HG03135 (cell line): ENCODE measurements at regions not wholly inside any gene's neighbourhood (a gene's known extent, or its start where the extent isn't known, plus 50 kb on each side); places are given as distances from the start of the nearest gene placed in this dataset.

ENCODE experiments used
- ATAC-seq: cut with Tn5 transposase; IDR thresholded peaks from one replicate; pipeline ENCODE4 v1.9.1; 2021; ENCODE audit warnings: mild to moderate bottlenecking, moderate library complexity; ENCODE audit not compliant: unreplicated experiment

GRCh38 chr16:86181526-86181925 lies 282.6 kb downstream of the IRF8 start:
- no peak for ATAC-seq

GRCh38 chr16:86184185-86184584 lies 285.2 kb downstream of the IRF8 start:
- ATAC-seq: no peak

- ATAC-seq: no peak
Measured at GRCh38 chr16:86185089-86185488, 286.1 kb downstream of the IRF8 start.

GRCh38 chr16:86186313-86186712 lies 287.4 kb downstream of the IRF8 start:
- no peak for ATAC-seq

DNA sequence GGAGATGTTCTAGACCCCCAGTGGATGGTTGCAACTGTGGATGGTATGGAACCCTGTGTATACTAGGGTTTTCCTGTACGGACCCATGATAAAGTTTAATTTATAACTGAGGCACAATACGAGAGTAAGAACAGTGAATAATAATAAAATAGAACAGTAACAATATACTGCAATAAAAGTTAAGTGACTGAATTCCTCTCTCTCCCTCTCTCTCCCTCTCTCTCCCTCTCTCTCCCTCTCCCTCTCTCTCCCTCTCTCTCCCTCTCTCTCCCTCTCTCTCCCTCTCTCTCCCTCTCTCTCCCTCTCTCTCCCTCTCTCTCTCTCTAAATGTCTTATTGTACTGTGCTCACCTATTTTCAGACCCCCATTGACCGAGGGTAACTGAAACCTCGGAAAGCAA lies 291.0 kb downstream of the IRF8 start:
- no peak for ATAC-seq

- ATAC-seq: no peak
Measured at GRCh38 chr16:86191663-86192062, 292.7 kb downstream of the IRF8 start.

DNA sequence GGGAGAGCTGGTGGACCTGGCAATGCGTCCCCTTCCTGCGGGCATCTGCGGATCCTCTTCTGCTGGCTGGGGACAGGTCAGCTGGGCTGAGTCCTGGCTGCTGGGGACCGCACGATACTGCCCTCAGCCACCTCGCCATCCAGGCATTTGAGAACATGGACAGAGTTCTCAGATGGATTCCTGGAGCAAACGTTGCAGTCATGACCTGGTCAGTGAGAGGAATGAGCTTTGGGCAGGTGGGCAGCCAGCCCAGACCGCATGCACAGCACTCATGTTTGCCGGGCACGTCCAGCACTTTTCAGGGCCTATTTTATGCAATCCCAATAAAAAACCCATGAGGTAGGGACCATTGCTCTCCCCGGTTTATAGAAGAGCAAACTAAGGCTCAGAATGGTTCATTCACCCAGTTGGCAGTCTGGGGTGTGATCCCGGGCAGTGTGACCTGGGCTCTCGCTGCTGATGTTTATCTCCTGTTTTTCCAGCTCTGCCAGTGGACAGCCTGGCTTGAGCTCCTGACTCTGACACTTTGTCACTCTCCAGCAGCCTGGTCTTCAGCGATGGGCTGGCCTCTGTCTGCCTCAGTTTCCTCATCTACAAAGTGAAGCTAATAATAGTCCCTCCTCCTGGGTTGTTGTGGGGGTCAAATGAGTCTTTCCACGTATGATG lies 294.7 kb downstream of the IRF8 start:
- no peak for ATAC-seq

GRCh38 chr16:86195863-86196630 lies 297.1 kb downstream of the IRF8 start:
- no peak for ATAC-seq

GRCh38 chr16:86196687-86197391 lies 297.9 kb downstream of the IRF8 start:
- ATAC-seq: no peak

- no peak for ATAC-seq
Measured at GRCh38 chr16:86198206-86199118, 299.5 kb downstream of the IRF8 start.

DNA sequence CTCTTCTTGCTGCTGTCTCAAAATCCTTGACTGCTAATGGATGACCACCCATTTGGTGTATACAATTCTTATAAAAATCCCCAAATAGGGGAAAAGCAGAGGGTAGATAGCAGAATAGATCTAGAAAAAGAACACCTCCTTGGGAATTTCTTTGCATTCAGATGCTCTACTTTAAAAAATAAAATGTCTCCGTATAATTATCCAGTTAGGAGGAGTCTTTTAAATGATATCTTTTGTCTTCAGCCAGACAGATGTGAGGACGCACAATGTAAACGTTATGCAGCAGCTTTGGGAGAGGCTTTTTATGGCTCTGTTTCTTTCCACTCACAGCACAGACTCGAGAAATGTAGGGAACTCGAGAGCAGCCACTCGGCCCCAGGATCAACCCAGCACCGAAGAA lies 300.2 kb downstream of the IRF8 start:
- no peak for ATAC-seq

DNA sequence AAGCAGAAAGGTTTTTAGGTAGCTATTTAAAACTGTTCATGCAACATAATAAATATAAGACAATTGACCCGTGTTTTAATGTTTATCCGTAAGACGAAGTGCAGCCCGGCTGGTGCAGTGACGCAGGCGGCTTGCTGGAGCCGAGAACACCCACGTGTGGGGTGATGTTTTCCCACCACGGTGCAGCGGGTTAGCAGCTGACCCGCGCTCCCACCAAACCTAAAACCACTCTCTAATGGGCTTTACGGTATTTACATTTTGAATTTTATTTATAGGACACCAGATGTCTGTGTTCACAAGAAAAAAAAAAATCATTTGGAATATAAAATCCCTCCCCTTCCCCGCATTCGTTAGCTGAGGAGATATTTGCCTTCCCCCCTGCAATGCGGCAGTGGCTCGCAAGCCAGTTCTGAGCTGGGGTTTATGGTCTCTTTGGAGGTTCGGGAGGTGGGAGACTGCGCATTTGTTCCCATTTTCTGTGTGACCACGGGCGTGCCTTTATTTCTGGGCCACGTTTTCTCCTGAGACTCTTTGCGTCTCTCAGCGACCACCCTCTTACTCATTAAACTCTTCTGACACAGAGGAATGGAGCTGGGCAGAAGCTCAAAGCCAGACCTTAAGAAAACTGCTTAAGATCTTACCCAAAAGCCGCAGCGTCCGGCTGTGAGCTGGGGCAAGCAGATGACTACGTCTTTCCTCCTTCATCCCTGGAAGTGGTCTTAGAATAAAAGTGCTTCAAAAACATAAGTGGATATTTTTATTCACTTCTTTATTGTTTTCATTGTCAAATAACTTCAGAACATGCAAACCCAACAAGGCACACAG lies 301.1 kb downstream of the IRF8 start:
- ATAC-seq: no peak

- no peak for ATAC-seq
Measured at GRCh38 chr16:86200722-86201121, 301.8 kb downstream of the IRF8 start.

GRCh38 chr16:86201746-86202145 lies 302.8 kb downstream of the IRF8 start:
- no peak for ATAC-seq

DNA sequence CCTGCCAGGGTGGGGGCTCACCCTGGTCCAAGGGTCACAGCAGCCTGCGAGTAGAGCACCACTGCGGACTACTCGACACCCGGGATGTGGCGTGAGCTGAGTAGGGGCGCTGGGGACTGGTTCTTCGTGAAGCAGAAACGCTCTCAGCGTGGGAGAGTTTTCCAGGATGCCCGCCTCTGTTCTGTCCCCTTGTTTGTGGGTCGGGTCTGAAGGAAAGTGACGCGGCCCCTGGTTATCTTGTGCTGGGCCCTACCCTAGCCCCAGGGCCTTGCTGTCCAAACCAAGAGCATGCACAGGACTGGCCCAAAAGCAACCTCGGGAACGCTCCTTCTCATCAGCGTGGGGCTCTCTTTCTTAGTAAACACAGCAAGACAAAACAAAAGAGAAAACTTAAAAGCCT lies 303.3 kb downstream of the IRF8 start:
- ATAC-seq: no peak

DNA sequence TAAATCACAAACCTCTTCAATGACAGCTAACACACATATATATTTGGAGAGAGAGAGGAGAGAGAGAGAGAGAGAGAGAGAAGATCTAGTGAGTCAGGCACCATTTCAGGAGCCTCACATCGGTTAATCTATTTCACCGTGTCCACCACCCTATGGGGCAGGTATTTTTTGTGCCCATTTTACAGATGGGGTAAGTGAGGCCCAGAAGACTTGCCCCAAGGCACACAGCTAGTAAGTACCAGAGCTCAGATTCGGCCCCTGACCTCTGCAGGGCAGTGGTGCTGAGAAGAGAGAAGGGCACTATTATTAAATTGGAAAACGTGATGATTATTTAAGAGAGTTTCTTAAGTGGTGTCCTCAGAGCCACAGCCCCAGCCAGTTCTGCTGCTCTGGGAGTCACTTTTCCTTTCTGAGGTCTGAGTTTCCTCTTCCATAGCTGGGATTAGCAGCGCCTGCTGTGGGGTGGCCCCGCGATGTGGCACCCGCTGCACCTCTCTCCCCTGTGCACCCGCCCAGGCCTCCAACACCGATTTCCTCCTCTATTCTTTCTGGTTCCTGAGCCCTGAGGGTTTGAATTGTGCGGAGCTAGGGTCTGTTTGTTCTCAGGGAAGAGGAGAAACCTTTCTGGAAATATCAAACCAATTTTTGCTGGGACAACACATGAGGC lies 303.9 kb downstream of the IRF8 start:
- ATAC-seq: no peak

DNA sequence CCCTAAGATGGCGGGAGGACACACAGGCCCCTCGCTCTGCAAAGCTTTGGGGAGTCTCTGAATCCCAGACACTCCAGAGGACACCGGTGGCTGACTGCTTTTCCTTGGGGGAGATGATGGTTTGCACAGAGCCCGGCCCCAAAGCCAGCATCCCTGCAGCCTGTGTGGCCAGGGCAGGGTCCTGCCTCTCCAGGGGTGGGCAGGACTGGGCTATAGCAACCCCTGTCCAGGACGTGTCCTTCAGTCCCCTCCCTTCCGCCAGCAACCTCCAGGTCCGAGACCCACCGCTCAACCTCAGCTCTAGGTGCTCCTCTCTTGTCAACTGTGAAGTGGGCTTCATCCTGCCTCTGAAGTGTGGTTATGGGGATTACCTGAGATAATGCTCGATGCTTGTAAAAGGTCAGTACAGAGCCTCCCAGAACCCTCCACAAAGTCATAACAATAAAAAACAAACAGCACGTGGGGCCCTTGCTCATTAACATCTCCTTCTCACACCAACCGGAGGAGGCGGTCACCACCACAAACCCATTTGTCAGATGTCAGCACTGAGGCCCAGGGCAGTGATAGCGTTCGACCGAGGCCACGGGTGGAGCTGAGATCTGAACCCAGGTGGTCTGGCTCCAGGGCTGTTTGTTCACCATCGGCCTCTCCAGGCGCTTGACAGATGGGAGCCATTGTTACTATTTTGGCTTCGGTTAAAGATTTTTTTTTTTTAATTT lies 304.8 kb downstream of the IRF8 start:
- ATAC-seq: no peak

- no peak for ATAC-seq
Measured at GRCh38 chr16:86205521-86206245, 304.6 kb upstream of the FOXF1 start.
